ENCODE measurements at regions not wholly inside any gene's neighbourhood (a gene's known extent, or its start where the extent isn't known, plus 50 kb on each side); places are given as distances from the start of the nearest gene placed in this dataset.

DNA sequence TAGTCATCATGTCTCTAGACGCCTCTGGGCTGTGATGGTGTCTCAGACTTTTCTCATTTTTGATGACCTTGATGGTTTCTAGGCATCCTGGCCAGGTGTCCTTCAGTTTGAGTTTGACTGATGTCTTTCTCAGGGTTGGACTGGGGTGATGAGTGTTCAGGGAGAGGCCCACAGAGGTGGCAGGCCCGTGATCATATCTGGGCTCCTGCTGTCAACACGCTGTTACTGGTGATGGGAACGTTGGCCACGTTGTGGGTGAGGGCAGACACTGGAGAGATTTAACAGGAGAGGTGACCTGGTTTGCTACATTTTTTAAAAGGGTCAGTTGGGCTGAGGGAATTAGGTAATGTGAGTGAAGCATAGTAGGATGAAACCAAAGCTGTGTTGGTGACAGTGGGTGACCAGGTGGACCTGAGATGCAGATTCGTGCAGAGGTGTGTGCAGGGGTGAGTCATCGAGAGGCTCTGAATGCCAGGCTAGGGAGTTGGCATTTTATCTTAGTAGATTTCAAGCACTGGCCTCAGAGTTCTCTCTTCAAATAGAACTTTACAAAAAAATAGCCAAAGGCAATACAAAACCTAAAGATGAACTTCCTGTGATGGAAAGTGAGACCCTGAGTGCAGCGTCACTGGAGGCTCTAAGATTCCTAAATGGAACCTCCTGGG, 174.1 kb downstream of the CDH26 start:
- no peak for ATAC-seq
- TF ChIP-seq ZC3H10 (CRISPR knock-in tag; IDR thresholded peaks at IDR 0.05) (no peak), ZFP3 (CRISPR knock-in tag; IDR thresholded peaks at IDR 0.05) (no peak), PPARA (CRISPR knock-in tag; IDR thresholded peaks at IDR 0.05; ENCODE audit: borderline replicate concordance) (no peak), BACH2 (CRISPR knock-in tag; IDR thresholded peaks at IDR 0.05; ENCODE audit: borderline replicate concordance) (no peak), ZNF565 (CRISPR knock-in tag; conservative IDR thresholded peaks at IDR 0.05; ENCODE audit: low read depth) (no peak)
- TF ChIP-seq, protein P1, sequence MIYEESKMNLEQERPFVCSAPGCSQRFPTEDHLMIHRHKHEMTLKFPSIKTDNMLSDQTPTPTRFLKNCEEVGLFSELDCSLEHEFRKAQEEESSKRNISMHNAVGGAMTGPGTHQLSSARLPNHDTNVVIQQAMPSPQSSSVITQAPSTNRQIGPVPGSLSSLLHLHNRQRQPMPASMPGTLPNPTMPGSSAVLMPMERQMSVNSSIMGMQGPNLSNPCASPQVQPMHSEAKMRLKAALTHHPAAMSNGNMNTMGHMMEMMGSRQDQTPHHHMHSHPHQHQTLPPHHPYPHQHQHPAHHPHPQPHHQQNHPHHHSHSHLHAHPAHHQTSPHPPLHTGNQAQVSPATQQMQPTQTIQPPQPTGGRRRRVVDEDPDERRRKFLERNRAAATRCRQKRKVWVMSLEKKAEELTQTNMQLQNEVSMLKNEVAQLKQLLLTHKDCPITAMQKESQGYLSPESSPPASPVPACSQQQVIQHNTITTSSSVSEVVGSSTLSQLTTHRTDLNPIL (CRISPR knock-in tag; IDR thresholded peaks at IDR 0.05; ENCODE audit: low read depth) = no peak

DNA sequence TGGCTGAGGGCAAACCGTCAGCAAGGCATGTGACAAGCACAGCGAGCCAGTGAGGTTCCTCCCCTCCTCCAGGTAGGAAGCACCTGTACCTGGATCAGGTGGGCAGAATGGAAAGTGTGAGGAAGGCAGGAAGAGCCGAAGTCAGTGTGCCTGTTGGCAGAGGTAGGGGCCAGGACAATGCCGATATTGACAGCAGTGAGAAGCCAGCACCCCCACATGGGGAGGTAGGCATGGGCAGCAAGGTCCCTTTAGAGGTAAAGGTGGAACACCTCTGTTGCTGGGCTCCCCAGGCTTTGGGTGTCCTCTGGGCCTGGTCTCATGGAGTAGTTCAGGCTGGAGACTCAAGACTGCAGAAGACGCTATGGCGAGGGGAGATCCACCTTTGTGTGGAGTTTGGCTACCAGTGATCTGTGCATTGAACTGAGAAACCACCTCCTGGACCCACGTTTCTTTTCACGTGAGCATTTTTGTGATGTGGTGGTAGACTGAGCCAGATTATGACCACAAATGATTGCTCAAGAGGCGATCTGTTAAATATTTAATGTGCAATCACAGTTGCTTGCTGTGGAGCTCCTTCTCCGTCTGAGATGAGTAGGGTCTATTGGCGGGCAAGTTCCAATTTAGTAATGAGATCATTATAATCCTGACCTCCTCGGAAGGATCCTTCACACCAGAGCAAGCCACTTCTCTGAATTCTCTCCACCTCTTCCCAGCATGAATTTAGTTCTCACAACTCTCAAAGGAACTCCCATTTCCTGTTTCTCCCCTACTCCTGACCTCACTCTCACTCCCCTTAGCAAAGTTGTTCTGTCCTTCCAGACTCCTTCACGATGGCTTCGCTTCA, 174.8 kb downstream of the CDH26 start:
- ATAC-seq = no peak

More for the DNA sequence above, 174.8 kb downstream of the CDH26 start:
- TF ChIP-seq TCF4 (CRISPR knock-in tag; IDR thresholded peaks at IDR 0.05; ENCODE audit: borderline replicate concordance) = no peak
- no peak for TF ChIP-seq ZNF8 (CRISPR knock-in tag; IDR thresholded peaks at IDR 0.05)
- no peak for TF ChIP-seq GLIS3 (CRISPR knock-in tag; IDR thresholded peaks at IDR 0.05)
- no peak for TF ChIP-seq SNAI2 (CRISPR knock-in tag; IDR thresholded peaks at IDR 0.05)
- no peak for TF ChIP-seq ZC3H10 (CRISPR knock-in tag; IDR thresholded peaks at IDR 0.05)
- no peak for TF ChIP-seq ZNF565 (CRISPR knock-in tag; conservative IDR thresholded peaks at IDR 0.05; ENCODE audit: low read depth)
- TF ChIP-seq CSDC2 (CRISPR knock-in tag; IDR thresholded peaks at IDR 0.05) = no peak
- no peak for TF ChIP-seq OSR1 (CRISPR knock-in tag; IDR thresholded peaks at IDR 0.05)
- TF ChIP-seq, protein P2, sequence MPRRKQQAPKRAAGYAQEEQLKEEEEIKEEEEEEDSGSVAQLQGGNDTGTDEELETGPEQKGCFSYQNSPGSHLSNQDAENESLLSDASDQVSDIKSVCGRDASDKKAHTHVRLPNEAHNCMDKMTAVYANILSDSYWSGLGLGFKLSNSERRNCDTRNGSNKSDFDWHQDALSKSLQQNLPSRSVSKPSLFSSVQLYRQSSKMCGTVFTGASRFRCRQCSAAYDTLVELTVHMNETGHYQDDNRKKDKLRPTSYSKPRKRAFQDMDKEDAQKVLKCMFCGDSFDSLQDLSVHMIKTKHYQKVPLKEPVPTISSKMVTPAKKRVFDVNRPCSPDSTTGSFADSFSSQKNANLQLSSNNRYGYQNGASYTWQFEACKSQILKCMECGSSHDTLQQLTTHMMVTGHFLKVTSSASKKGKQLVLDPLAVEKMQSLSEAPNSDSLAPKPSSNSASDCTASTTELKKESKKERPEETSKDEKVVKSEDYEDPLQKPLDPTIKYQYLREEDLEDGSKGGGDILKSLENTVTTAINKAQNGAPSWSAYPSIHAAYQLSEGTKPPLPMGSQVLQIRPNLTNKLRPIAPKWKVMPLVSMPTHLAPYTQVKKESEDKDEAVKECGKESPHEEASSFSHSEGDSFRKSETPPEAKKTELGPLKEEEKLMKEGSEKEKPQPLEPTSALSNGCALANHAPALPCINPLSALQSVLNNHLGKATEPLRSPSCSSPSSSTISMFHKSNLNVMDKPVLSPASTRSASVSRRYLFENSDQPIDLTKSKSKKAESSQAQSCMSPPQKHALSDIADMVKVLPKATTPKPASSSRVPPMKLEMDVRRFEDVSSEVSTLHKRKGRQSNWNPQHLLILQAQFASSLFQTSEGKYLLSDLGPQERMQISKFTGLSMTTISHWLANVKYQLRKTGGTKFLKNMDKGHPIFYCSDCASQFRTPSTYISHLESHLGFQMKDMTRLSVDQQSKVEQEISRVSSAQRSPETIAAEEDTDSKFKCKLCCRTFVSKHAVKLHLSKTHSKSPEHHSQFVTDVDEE (CRISPR knock-in tag; IDR thresholded peaks at IDR 0.05) = no peak
- TF ChIP-seq, protein P3, sequence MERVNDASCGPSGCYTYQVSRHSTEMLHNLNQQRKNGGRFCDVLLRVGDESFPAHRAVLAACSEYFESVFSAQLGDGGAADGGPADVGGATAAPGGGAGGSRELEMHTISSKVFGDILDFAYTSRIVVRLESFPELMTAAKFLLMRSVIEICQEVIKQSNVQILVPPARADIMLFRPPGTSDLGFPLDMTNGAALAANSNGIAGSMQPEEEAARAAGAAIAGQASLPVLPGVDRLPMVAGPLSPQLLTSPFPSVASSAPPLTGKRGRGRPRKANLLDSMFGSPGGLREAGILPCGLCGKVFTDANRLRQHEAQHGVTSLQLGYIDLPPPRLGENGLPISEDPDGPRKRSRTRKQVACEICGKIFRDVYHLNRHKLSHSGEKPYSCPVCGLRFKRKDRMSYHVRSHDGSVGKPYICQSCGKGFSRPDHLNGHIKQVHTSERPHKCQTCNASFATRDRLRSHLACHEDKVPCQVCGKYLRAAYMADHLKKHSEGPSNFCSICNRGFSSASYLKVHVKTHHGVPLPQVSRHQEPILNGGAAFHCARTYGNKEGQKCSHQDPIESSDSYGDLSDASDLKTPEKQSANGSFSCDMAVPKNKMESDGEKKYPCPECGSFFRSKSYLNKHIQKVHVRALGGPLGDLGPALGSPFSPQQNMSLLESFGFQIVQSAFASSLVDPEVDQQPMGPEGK (CRISPR knock-in tag; IDR thresholded peaks at IDR 0.05; ENCODE audit: borderline replicate concordance) = no peak
- no peak for TF ChIP-seq ARNTL (CRISPR knock-in tag; IDR thresholded peaks at IDR 0.05; ENCODE audit: borderline replicate concordance, low read depth)
- TF ChIP-seq, protein P1 (CRISPR knock-in tag; IDR thresholded peaks at IDR 0.05; ENCODE audit: low read depth) = no peak
- TF ChIP-seq, protein P4, sequence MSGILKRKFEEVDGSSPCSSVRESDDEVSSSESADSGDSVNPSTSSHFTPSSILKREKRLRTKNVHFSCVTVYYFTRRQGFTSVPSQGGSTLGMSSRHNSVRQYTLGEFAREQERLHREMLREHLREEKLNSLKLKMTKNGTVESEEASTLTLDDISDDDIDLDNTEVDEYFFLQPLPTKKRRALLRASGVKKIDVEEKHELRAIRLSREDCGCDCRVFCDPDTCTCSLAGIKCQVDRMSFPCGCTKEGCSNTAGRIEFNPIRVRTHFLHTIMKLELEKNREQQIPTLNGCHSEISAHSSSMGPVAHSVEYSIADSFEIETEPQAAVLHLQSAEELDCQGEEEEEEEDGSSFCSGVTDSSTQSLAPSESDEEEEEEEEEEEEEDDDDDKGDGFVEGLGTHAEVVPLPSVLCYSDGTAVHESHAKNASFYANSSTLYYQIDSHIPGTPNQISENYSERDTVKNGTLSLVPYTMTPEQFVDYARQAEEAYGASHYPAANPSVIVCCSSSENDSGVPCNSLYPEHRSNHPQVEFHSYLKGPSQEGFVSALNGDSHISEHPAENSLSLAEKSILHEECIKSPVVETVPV (CRISPR knock-in tag; IDR thresholded peaks at IDR 0.05) = no peak
- TF ChIP-seq, protein P5, sequence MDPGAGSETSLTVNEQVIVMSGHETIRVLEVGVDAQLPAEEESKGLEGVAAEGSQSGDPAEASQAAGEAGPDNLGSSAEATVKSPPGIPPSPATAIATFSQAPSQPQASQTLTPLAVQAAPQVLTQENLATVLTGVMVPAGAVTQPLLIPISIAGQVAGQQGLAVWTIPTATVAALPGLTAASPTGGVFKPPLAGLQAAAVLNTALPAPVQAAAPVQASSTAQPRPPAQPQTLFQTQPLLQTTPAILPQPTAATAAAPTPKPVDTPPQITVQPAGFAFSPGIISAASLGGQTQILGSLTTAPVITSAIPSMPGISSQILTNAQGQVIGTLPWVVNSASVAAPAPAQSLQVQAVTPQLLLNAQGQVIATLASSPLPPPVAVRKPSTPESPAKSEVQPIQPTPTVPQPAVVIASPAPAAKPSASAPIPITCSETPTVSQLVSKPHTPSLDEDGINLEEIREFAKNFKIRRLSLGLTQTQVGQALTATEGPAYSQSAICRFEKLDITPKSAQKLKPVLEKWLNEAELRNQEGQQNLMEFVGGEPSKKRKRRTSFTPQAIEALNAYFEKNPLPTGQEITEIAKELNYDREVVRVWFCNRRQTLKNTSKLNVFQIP (CRISPR knock-in tag; IDR thresholded peaks at IDR 0.05; ENCODE audit: borderline replicate concordance, low read depth) = no peak
- TF ChIP-seq ZNF70 (CRISPR knock-in tag; IDR thresholded peaks at IDR 0.05) = no peak
- no peak for TF ChIP-seq TOX (CRISPR knock-in tag; IDR thresholded peaks at IDR 0.05; ENCODE audit: borderline replicate concordance)
- no peak for TF ChIP-seq ISL1 (CRISPR knock-in tag; IDR thresholded peaks at IDR 0.05)
- no peak for TF ChIP-seq ESRRG (CRISPR knock-in tag; IDR thresholded peaks at IDR 0.05)
